H1 (cell line): ENCODE measurements at regions not wholly inside any gene's neighbourhood (a gene's known extent, or its start where the extent isn't known, plus 50 kb on each side); places are given as distances from the start of the nearest gene placed in this dataset.

Source experiments
- CTCF ChIA-PET: fragments of 300-600 bp; sonication (Branson Sonifier 250); formaldehyde crosslinking; loops from one replicate; lab custom pipeline; 2021; ENCODE audit not compliant: partially characterized antibody; lab: Charles Lee
- POLR2A ChIA-PET: fragments of 300-600 bp; sonication (Branson Sonifier 250); formaldehyde crosslinking; loops from one replicate; lab custom pipeline; 2021; ENCODE audit warnings: inconsistent platforms; ENCODE audit not compliant: partially characterized antibody; lab: Charles Lee
- DNase-seq, 2 experiments: peaks; one replicate each; pipeline versions ENCODE4 v3.0.0 to v3.0.0-alpha.2; 2010 to 2022; ENCODE audit warnings: low spot score in 2 of 2, low read depth in 1 of 2, mixed read lengths in 1 of 2
- FAIRE-seq: peaks from 2 replicates; lab custom pipeline; 2011; peaks lifted over from hg19 to GRCh38; lab: Jason Lieb, UNC
- H2AFZ ChIP-seq: 2 replicates; pipeline ENCODE4 v1.8.1; 2012; ENCODE audit warnings: low read length, inconsistent platforms
- H2AK5ac ChIP-seq: 2 replicates; pipeline ENCODE4 v1.6.1; 2013; ENCODE audit warnings: low read depth, low read length
- H2BK120ac ChIP-seq: replicated peaks from 2 replicates; pipeline ENCODE3; 2013; ENCODE audit warnings: low read depth, low read length, inconsistent platforms
- H2BK12ac ChIP-seq: 2 replicates; pipeline ENCODE4 v1.6.1; 2013; ENCODE audit warnings: low read depth, low read length
- H2BK15ac ChIP-seq: 2 replicates; pipeline ENCODE4 v1.6.1; 2013; ENCODE audit warnings: low read length
- H2BK20ac ChIP-seq: 2 replicates; pipeline ENCODE4 v1.6.1; 2013; ENCODE audit warnings: low read length
- H2BK5ac ChIP-seq: 2 replicates; pipeline ENCODE4 v1.6.1; 2013; ENCODE audit warnings: low read depth, low read length
- H3K14ac ChIP-seq: 2 replicates; pipeline ENCODE4 v1.6.1; 2013; ENCODE audit warnings: inconsistent platforms; ENCODE audit not compliant: insufficient read length
- H3K18ac ChIP-seq: 2 replicates; pipeline ENCODE4 v1.6.1; 2013; ENCODE audit warnings: low read length; ENCODE audit errors: extremely low read depth
- H3K23ac ChIP-seq: 2 replicates; pipeline ENCODE4 v1.6.1; 2013; ENCODE audit warnings: inconsistent platforms; ENCODE audit not compliant: insufficient read length
- H3K23me2 ChIP-seq: 2 replicates; pipeline ENCODE4 v1.6.1; 2013; ENCODE audit warnings: low read depth, low read length
- H3K27ac ChIP-seq: 2 replicates; pipeline ENCODE4 v1.6.1; 2011; ENCODE audit warnings: low read depth, low read length, inconsistent platforms
- H3K27me3 ChIP-seq, 4 experiments: replicated peaks in 1 of 4; 1 replicate in 1 of 4; 2 replicates in 3 of 4; pipeline versions ENCODE4 v1.6.1 to v1.8.1; 2011 to 2013; ENCODE audit warnings: low read length in 3 of 4, mild to moderate bottlenecking in 3 of 4, inconsistent platforms in 2 of 4, mixed read lengths in 2 of 4, moderate library complexity in 1 of 4; ENCODE audit not compliant: control insufficient read depth in 3 of 4, insufficient read depth in 3 of 4; ENCODE audit errors: extremely low read depth in 1 of 4
- H3K36me3 ChIP-seq, 4 experiments: 2 replicates each; pipeline versions ENCODE4 v1.6.1 to v1.8.1; 2011 to 2013; ENCODE audit warnings: mild to moderate bottlenecking in 4 of 4, low read length in 3 of 4, moderate library complexity in 2 of 4, control low read depth in 1 of 4, inconsistent platforms in 1 of 4; ENCODE audit not compliant: insufficient read depth in 4 of 4, control insufficient read depth in 2 of 4
- H3K4ac ChIP-seq: replicated peaks from 2 replicates; pipeline ENCODE3; 2013; ENCODE audit warnings: low read length, low read depth, mixed read lengths, inconsistent platforms; ENCODE audit not compliant: insufficient read length
- H3K4me1 ChIP-seq, 4 experiments: replicated peaks in 1 of 4; 1 replicate in 1 of 4; 2 replicates in 3 of 4; pipeline versions ENCODE4 v1.6.1 to v1.8.1; 2011 to 2013; ENCODE audit warnings: low read length in 3 of 4, inconsistent platforms in 2 of 4, mixed read lengths in 1 of 4; ENCODE audit not compliant: insufficient read depth in 4 of 4, control insufficient read depth in 3 of 4
- H3K4me2 ChIP-seq, 2 experiments: 2 replicates each; pipeline versions ENCODE4 v1.6.1 to v1.8.1; 2011 to 2013; ENCODE audit warnings: low read depth in 2 of 2, low read length in 2 of 2, control low read depth in 1 of 2, inconsistent platforms in 1 of 2, mild to moderate bottlenecking in 1 of 2; ENCODE audit not compliant: insufficient read depth in 1 of 2
- H3K4me3 ChIP-seq, 4 experiments: fragments of 200-600, 300-600 bp in 1 of 4; sonication (generic), shearing (Covaris generic), sonication (Bioruptor Twin) in 1 of 4; 2 replicates each; pipeline versions ENCODE4 v1.5.1 to v1.8.1; 2011 to 2016; ENCODE audit warnings: low read length in 4 of 4, low read depth in 3 of 4, control low read depth in 2 of 4, inconsistent platforms in 2 of 4, mild to moderate bottlenecking in 2 of 4, mixed read lengths in 1 of 4, moderate library complexity in 1 of 4; ENCODE audit not compliant: insufficient read depth in 2 of 4; ENCODE audit errors: extremely low read depth in 1 of 4
- H3K56ac ChIP-seq: replicated peaks from 2 replicates; pipeline ENCODE3; 2013; ENCODE audit warnings: low read depth, mild to moderate bottlenecking, mixed read lengths, low read length, inconsistent platforms; ENCODE audit not compliant: insufficient read length
- H3K79me1 ChIP-seq: 2 replicates; pipeline ENCODE4 v1.6.1; 2013; ENCODE audit warnings: low read depth, low read length, control low read depth
- H3K79me2 ChIP-seq, 2 experiments: 2 replicates each; pipeline versions ENCODE4 v1.6.1 to v1.8.1; 2012 to 2013; ENCODE audit warnings: low read length in 2 of 2, mild to moderate bottlenecking in 2 of 2, inconsistent platforms in 1 of 2; ENCODE audit not compliant: insufficient read depth in 2 of 2, control insufficient read depth in 1 of 2
- H3K9ac ChIP-seq, 4 experiments: replicated peaks in 1 of 4; 1 replicate in 1 of 4; 2 replicates in 3 of 4; pipeline versions ENCODE4 v1.6.1 to v1.8.1; 2011 to 2013; ENCODE audit warnings: low read depth in 3 of 4, low read length in 3 of 4, control low read depth in 2 of 4, mild to moderate bottlenecking in 2 of 4, moderate library complexity in 2 of 4, inconsistent platforms in 1 of 4; ENCODE audit errors: extremely low read depth in 1 of 4
- H3K9me3 ChIP-seq, 2 experiments: 2 replicates each; pipeline versions ENCODE4 v1.6.1 to v1.8.1; 2012 to 2013; ENCODE audit warnings: mild to moderate bottlenecking in 2 of 2, moderate library complexity in 2 of 2, control low read depth in 1 of 2, inconsistent platforms in 1 of 2, low read depth in 1 of 2, low read length in 1 of 2, mixed read lengths in 1 of 2; ENCODE audit not compliant: insufficient read depth in 2 of 2
- H4K20me1 ChIP-seq, 2 experiments: replicated peaks in 1 of 2; 2 replicates each; pipeline versions ENCODE3 to v1.8.1; 2011 to 2013; ENCODE audit warnings: inconsistent platforms in 2 of 2, low read length in 2 of 2, mild to moderate bottlenecking in 1 of 2; ENCODE audit not compliant: insufficient read depth in 2 of 2, control insufficient read depth in 1 of 2
- H4K5ac ChIP-seq: 2 replicates; pipeline ENCODE4 v1.6.1; 2013; ENCODE audit warnings: low read length, low read depth, mixed read lengths, inconsistent platforms; ENCODE audit not compliant: insufficient read length
- H4K8ac ChIP-seq: 2 replicates; pipeline ENCODE4 v1.8.0; 2013; ENCODE audit warnings: mild to moderate bottlenecking, moderate library complexity, low read length, inconsistent platforms; ENCODE audit not compliant: insufficient read depth; ENCODE audit errors: extremely low read depth
- H4K91ac ChIP-seq: replicated peaks from 2 replicates; pipeline ENCODE3; 2013; ENCODE audit warnings: low read length, mixed read lengths, inconsistent platforms; ENCODE audit not compliant: insufficient read length
- BACH1 ChIP-seq: IDR thresholded peaks from 2 replicates; pipeline ENCODE4 v1.6.1; 2012; ENCODE audit warnings: low read length, improper control_type of control experiment
- EGR1 ChIP-seq: IDR thresholded peaks from 2 replicates; pipeline ENCODE4 v1.6.1; 2011; ENCODE audit warnings: low read depth, low read length, borderline replicate concordance
- HDAC6 ChIP-seq: IDR thresholded peaks from one replicate; pipeline ENCODE4 v1.7.1; 2012; ENCODE audit warnings: low read depth, mild to moderate bottlenecking, inconsistent platforms, low read length, moderate library complexity
- JUND ChIP-seq: IDR thresholded peaks from 2 replicates; pipeline ENCODE4 v1.6.1; 2011; ENCODE audit warnings: mild to moderate bottlenecking, improper control_type of control experiment, low read length
- KDM4A ChIP-seq: IDR thresholded peaks from one replicate; pipeline ENCODE4 v1.7.1; 2012; ENCODE audit warnings: low read depth, mild to moderate bottlenecking, moderate library complexity, low read length, inconsistent platforms; ENCODE audit not compliant: severe bottlenecking
- MAFK ChIP-seq: IDR thresholded peaks from 2 replicates; pipeline ENCODE4 v1.6.1; 2012; ENCODE audit warnings: low read depth, mild to moderate bottlenecking, improper control_type of control experiment, low read length
- POLR2A ChIP-seq, 2 experiments: IDR thresholded peaks; 1 replicate in 1 of 2; 2 replicates in 1 of 2; pipeline ENCODE4 v1.6.1; 2011; ENCODE audit warnings: low read depth in 2 of 2, low read length in 2 of 2, mild to moderate bottlenecking in 2 of 2; ENCODE audit errors: control extremely low read depth in 1 of 2
- POU5F1 ChIP-seq: IDR thresholded peaks from 2 replicates; pipeline ENCODE4 v1.6.1; 2011; ENCODE audit warnings: low read depth, mild to moderate bottlenecking, low read length, moderate library complexity
- RNF2 ChIP-seq: fragments of 200-900, 300-1000 bp; sonication (generic); IDR thresholded peaks from 2 replicates; pipeline ENCODE4 v1.7.1; 2016; ENCODE audit warnings: borderline replicate concordance, low read depth, mild to moderate bottlenecking, antibody characterized with exemption, low read length; ENCODE audit not compliant: poor library complexity, severe bottlenecking; ENCODE audit errors: missing control alignments
- TAF7 ChIP-seq: optimal IDR thresholded peaks from 2 replicates; pipeline ENCODE3; 2011; ENCODE audit warnings: low read depth, mild to moderate bottlenecking, inconsistent platforms, low read length, moderate library complexity, borderline replicate concordance
- TEAD4 ChIP-seq: IDR thresholded peaks from 2 replicates; pipeline ENCODE4 v1.6.1; 2012; ENCODE audit warnings: low read depth, low read length, inconsistent platforms, mixed read lengths
- ZNF274 ChIP-seq: IDR thresholded peaks from 2 replicates; pipeline ENCODE4 v1.7.0; 2012; ENCODE audit warnings: low read length, borderline replicate concordance; ENCODE audit errors: extremely low read depth
- WGBS, 2 experiments: shearing (Covaris generic) in 1 of 2; methylation state at CpG; one replicate each; pipeline versions ENCODE4 v1.1.6 to v1.1.7; 2013 to 2015; ENCODE audit warnings: low lambda C conversion rate in 2 of 2, mixed read lengths in 2 of 2, inconsistent platforms in 1 of 2, low coverage in 1 of 2, missing lambda C conversion rate in 1 of 2; ENCODE audit not compliant: insufficient replicate concordance in 2 of 2, insufficient coverage in 1 of 2, insufficient read length in 1 of 2; ENCODE audit errors: extremely low coverage in 1 of 2, missing lambda C conversion rate in 1 of 2; 5-methylcytosine and 5-hydroxymethylcytosine counted together
- TF ChIP-seq, protein P1 (sequence below): IDR thresholded peaks from 2 replicates; pipeline ENCODE4 v1.6.1; 2012; ENCODE audit warnings: inconsistent platforms

GRCh38 chr5:125786021-125786420 lies 637.2 kb upstream of the GRAMD2B start (continued):
- TF ChIP-seq JUND: no peak

DNA sequence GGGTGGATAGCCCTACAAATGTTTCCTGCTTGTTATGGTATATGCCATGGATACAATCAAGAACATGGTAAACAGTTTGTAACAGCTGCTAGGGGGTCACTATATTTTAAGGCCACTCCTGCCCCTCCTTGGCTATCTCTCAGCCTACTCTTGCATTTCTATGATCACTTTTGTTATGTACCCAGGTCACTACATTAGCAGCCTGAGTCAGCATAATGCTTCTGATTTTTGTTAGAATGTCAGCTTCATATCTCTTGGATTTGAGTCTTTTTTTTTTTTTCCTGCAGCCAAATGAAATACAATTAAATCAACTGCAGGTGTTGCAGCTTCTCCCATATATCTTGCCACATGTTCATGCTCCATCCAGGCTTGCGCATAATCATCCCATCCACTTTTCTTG lies 629.7 kb upstream of the GRAMD2B start:
- Histone ChIP-seq H3K23me2 (no peaks in the 10 kb centered on the region), H3K4me3 (no peak overlapping the region), H3K79me2 (no peaks in the 10 kb centered on the region), H3K4me2 (no peak overlapping the region), H2BK120ac (no peak overlapping the region), H3K18ac (no peak overlapping the region), H3K27me3 (no peaks in the 10 kb centered on the region), H3K9ac (no peak overlapping the region), H2AFZ (no peak overlapping the region), H2BK20ac (no peak overlapping the region), H3K36me3 (no peaks in the 10 kb centered on the region), H4K20me1 (no peaks in the 10 kb centered on the region), H2BK5ac (no peak overlapping the region), H2AK5ac (no peak overlapping the region), H3K27ac (no peak overlapping the region), H3K9me3 (no peaks in the 10 kb centered on the region), H3K79me1 (no peaks in the 10 kb centered on the region), H4K5ac (no peak overlapping the region), H3K4me1 (no peaks in the 10 kb centered on the region), H2BK15ac (no peak overlapping the region), H3K4ac (no peak overlapping the region), H4K8ac (no peak overlapping the region), H2BK12ac (no peak overlapping the region), H3K14ac (no peak overlapping the region), H4K91ac (no peak overlapping the region), H3K56ac (no peak overlapping the region), H3K23ac (no peak overlapping the region)
- ChIA-PET POLR2A (no interaction called here), CTCF (interaction anchor here (0.8 to 0.9 kb wide), 2 partner anchors 43 to 164 kb away, joined by 3 read pairs; no protein-coding TSS in a partner anchor)
- FAIRE-seq: no peak
- DNase-seq: no peak
- 82% methylated on average over 1 of the region's 1 CpG; no CpG with 5 or more reads in 1 of the 2 experiments for WGBS, 2 experiments
- TF ChIP-seq, protein P1, sequence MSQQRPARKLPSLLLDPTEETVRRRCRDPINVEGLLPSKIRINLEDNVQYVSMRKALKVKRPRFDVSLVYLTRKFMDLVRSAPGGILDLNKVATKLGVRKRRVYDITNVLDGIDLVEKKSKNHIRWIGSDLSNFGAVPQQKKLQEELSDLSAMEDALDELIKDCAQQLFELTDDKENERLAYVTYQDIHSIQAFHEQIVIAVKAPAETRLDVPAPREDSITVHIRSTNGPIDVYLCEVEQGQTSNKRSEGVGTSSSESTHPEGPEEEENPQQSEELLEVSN: no peak
- TF ChIP-seq MAFK (no peak), ZNF274 (no peak), TEAD4 (no peak), POU5F1 (no peak), POLR2A (IDR thresholded peaks at IDR 0.05; ENCODE audit: control extremely low read depth in 1 of 2, low read depth in 2 of 2, low read length in 2 of 2) (no peak), HDAC6 (no peak), KDM4A (no peak), JUND (no peak), EGR1 (no peak), TAF7 (no peak), RNF2 (no peak), BACH1 (no peak)
